EL (cell line): ENCODE measurements at regions not wholly inside any gene's neighbourhood (a gene's known extent, or its start where the extent isn't known, plus 50 kb on each side); places are given as distances from the start of the nearest gene placed in this dataset.
A peak's percentile ranks its signal among the peaks of the same experiment; 100 is the strongest.
"Not testable (repeated sequence)": the region's sequence is repeated elsewhere in the genome, so short reads cannot be mapped to it uniquely, and the experiment has no call there.

Experiments
- DNase-seq: peaks from one replicate; pipeline ENCODE4 v3.0.0-alpha.2; 2016

GRCh38 chr1:220475608-220476007 lies 52.3 kb upstream of the MARK1 start:
- DNase-seq, result not testable (repeated sequence)

- not testable (repeated sequence) for DNase-seq
Observed at GRCh38 chr1:220475141-220475540, 52.8 kb upstream of the MARK1 start.

GRCh38 chr1:220473440-220473839 lies 54.5 kb upstream of the MARK1 start:
- no peak for DNase-seq

- DNase-seq, result no peak
Observed at GRCh38 chr1:220462752-220463151, 65.2 kb upstream of the MARK1 start.

- DNase-seq, result no peak
Observed at GRCh38 chr1:220458936-220459335, 69.0 kb upstream of the MARK1 start.

- DNase-seq, result no peak
Observed at GRCh38 chr1:220457957-220458609, 69.9 kb upstream of the MARK1 start.

GRCh38 chr1:220455559-220455958 lies 72.4 kb upstream of the MARK1 start:
- no peak for DNase-seq

- DNase-seq, result no peak
Observed at GRCh38 chr1:220454155-220454777, 73.7 kb upstream of the MARK1 start.

- DNase-seq, result no peak
Observed at GRCh38 chr1:220453371-220453770, 74.6 kb upstream of the MARK1 start.

- DNase-seq, result peak; percentile 6
Observed at GRCh38 chr1:220451532-220451931, 76.4 kb upstream of the MARK1 start.

GRCh38 chr1:220450927-220451326 lies 77.0 kb upstream of the MARK1 start:
- DNase-seq, result no peak

- no peak for DNase-seq
Observed at GRCh38 chr1:220448217-220448616, 79.7 kb upstream of the MARK1 start.

GRCh38 chr1:220444586-220444985 lies 83.3 kb upstream of the MARK1 start:
- not testable (repeated sequence) for DNase-seq

- no peak for DNase-seq
Observed at GRCh38 chr1:220441211-220441610, 86.7 kb upstream of the MARK1 start.

GRCh38 chr1:220438741-220439140 lies 89.2 kb upstream of the MARK1 start:
- no peak for DNase-seq

GRCh38 chr1:220432408-220432807 lies 95.5 kb upstream of the MARK1 start:
- DNase-seq, result no peak

GRCh38 chr1:220431554-220432239 lies 96.2 kb upstream of the MARK1 start:
- no peak for DNase-seq

GRCh38 chr1:220430586-220430985 lies 97.3 kb upstream of the MARK1 start:
- no peak for DNase-seq

- peak; percentile 37 for DNase-seq
Observed at GRCh38 chr1:220430059-220430458, 97.9 kb upstream of the MARK1 start.

GRCh38 chr1:220426989-220427388 lies 100.9 kb upstream of the MARK1 start:
- DNase-seq, result no peak

GRCh38 chr1:220425852-220426251 lies 102.1 kb upstream of the MARK1 start:
- no peak for DNase-seq

- no peak for DNase-seq
Observed at GRCh38 chr1:220421508-220421907, 106.4 kb upstream of the MARK1 start.

- DNase-seq, result no peak
Observed at GRCh38 chr1:220420726-220421125, 107.2 kb upstream of the MARK1 start.

- not testable (repeated sequence) for DNase-seq
Observed at GRCh38 chr1:220412382-220412781, 115.6 kb upstream of the MARK1 start.
